ENCODE measurements at regions not wholly inside any gene's neighbourhood (a gene's known extent, or its start where the extent isn't known, plus 50 kb on each side); places are given as distances from the start of the nearest gene placed in this dataset.

- no peak for DNase-seq
Observed at GRCh38 chr17:73994946-73995345, 208.5 kb upstream of the RPL38 start.

GRCh38 chr17:73997059-73997458 lies 206.4 kb upstream of the RPL38 start:
- no peak for DNase-seq

GRCh38 chr17:73998249-73998648 lies 205.2 kb upstream of the RPL38 start:
- no peak for DNase-seq

- peak; percentile 53 for DNase-seq
Observed at GRCh38 chr17:73998653-73999645, 204.5 kb upstream of the RPL38 start.

- no peak for DNase-seq
Observed at GRCh38 chr17:74001145-74001544, 202.3 kb upstream of the RPL38 start.

GRCh38 chr17:74002241-74002640 lies 201.2 kb upstream of the RPL38 start:
- no peak for DNase-seq

- DNase-seq, result no peak
Observed at GRCh38 chr17:74004056-74004455, 199.4 kb upstream of the RPL38 start.

GRCh38 chr17:74005790-74006189 lies 197.7 kb upstream of the RPL38 start:
- DNase-seq, result no peak

- no peak for DNase-seq
Observed at GRCh38 chr17:74006371-74006770, 197.1 kb upstream of the RPL38 start.

GRCh38 chr17:74008196-74008595 lies 195.3 kb upstream of the RPL38 start:
- DNase-seq, result peak; percentile 7

GRCh38 chr17:74009056-74009625 lies 194.3 kb upstream of the RPL38 start:
- no peak for DNase-seq

GRCh38 chr17:74010903-74011302 lies 192.6 kb upstream of the RPL38 start:
- DNase-seq, result no peak

- DNase-seq, result no peak
Observed at GRCh38 chr17:74011966-74012365, 191.5 kb upstream of the RPL38 start.

GRCh38 chr17:74012465-74012864 lies 191.0 kb upstream of the RPL38 start:
- DNase-seq, result peak; percentile 46

- no peak for DNase-seq
Observed at GRCh38 chr17:74015316-74015715, 188.2 kb upstream of the RPL38 start.

- no peak for DNase-seq
Observed at GRCh38 chr17:74015990-74016389, 187.5 kb upstream of the RPL38 start.

GRCh38 chr17:74016461-74016860 lies 187.0 kb upstream of the RPL38 start:
- DNase-seq, result no peak

- no peak for DNase-seq
Observed at GRCh38 chr17:74017466-74017865, 186.0 kb upstream of the RPL38 start.

- no peak for DNase-seq
Observed at GRCh38 chr17:74018115-74018514, 185.4 kb upstream of the RPL38 start.

GRCh38 chr17:74019271-74019670 lies 184.2 kb upstream of the RPL38 start:
- DNase-seq, result no peak

GRCh38 chr17:74019860-74020259 lies 183.6 kb upstream of the RPL38 start:
- DNase-seq, result no peak

GRCh38 chr17:74020522-74020921 lies 183.0 kb upstream of the RPL38 start:
- DNase-seq, result no peak

- no peak for DNase-seq
Observed at GRCh38 chr17:74024871-74025531, 178.5 kb upstream of the RPL38 start.

- no peak for DNase-seq
Observed at GRCh38 chr17:74027444-74027843, 176.0 kb upstream of the RPL38 start.
